IPS DF 6.9 (cell line): ENCODE measurements at regions not wholly inside any gene's neighbourhood (a gene's known extent, or its start where the extent isn't known, plus 50 kb on each side); places are given as distances from the start of the nearest gene placed in this dataset.

Experiments
- DNase-seq: peaks from one replicate; pipeline ENCODE4 v3.0.0-alpha.2; 2013; ENCODE audit warnings: low read depth, low spot score
- H3K27ac ChIP-seq: one replicate; pipeline ENCODE4 v1.5.1; 2013; ENCODE audit warnings: low read length, control low read depth
- H3K27me3 ChIP-seq: 2 replicates; pipeline ENCODE4 v1.6.1; 2013; ENCODE audit warnings: mild to moderate bottlenecking, low read length; ENCODE audit not compliant: control insufficient read depth, insufficient read depth
- H3K36me3 ChIP-seq: 2 replicates; pipeline ENCODE4 v1.6.1; 2013; ENCODE audit warnings: low read length; ENCODE audit not compliant: control insufficient read depth, insufficient read depth
- H3K4me1 ChIP-seq: 2 replicates; pipeline ENCODE4 v1.6.1; 2013; ENCODE audit warnings: low read length; ENCODE audit not compliant: control insufficient read depth, insufficient read depth
- H3K4me3 ChIP-seq: 2 replicates; pipeline ENCODE4 v1.5.1; 2013; ENCODE audit warnings: mild to moderate bottlenecking, low read length
- H3K9me3 ChIP-seq: 2 replicates; pipeline ENCODE4 v1.6.1; 2013; ENCODE audit warnings: low read length, inconsistent platforms; ENCODE audit not compliant: control insufficient read depth, insufficient read depth
- WGBS: extraction: QIAGEN DNeasy Blood & Tissue Kit; methylation state at CpG from one replicate; pipeline ENCODE4 v1.1.7; 2013; ENCODE audit warnings: mixed read lengths, missing lambda C conversion rate; ENCODE audit not compliant: insufficient read length, insufficient coverage; 5-methylcytosine and 5-hydroxymethylcytosine counted together

DNA sequence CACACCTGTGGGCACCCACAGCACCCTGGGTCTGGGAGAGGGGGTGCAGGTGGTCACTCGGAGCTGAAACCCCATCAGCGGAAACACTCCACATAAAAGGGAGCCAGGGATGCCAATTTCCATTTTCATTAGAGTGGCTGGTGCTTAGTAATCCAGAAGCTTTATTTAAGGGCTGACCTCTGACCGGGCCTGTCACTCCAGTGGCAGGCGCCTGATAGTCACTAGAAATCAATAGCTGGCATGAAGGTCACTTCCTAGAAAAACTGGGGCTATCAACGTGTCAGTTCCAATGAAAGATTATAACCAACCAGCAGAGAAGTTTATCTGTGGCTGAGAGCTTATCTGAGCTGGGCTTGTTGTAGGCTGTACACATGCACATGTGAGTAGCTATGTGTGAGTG, 333.7 kb upstream of the SKOR2 start:
- 0 out of 2 replicates have a peak, but pooled peaks cover 1% of the 10 kb centered on the region for H3K4me1 ChIP-seq
- H3K4me3 ChIP-seq, result no peak overlapping the region
- H3K27me3 ChIP-seq, result no peaks in the 10 kb centered on the region; the same call in 1 of the 2 replicates
- no peaks in the 10 kb centered on the region for H3K9me3 ChIP-seq
- DNase-seq, result no peak
- H3K27ac ChIP-seq, result no peak overlapping the region
- no peaks in the 10 kb centered on the region for H3K36me3 ChIP-seq
- WGBS, result no CpG with 5 or more reads among the region's 5 CpGs

- no peaks in the 10 kb centered on the region; the same call in 1 of the 2 replicates for H3K27me3 ChIP-seq
- no CpG with 5 or more reads among the region's 3 CpGs for WGBS
- no peak overlapping the region for H3K4me3 ChIP-seq
- no peak overlapping the region for H3K27ac ChIP-seq
- no peaks in the 10 kb centered on the region for H3K9me3 ChIP-seq
- peaks cover 1% of the 10 kb centered on the region; the same call in 1 of the 2 replicates for H3K4me1 ChIP-seq
- DNase-seq, result no peak
- no peaks in the 10 kb centered on the region for H3K36me3 ChIP-seq
Observed at GRCh38 chr18:47582093-47582492, 330.6 kb upstream of the SKOR2 start.

- no peak for DNase-seq
- no peaks in the 10 kb centered on the region for H3K36me3 ChIP-seq
- no peak overlapping the region for H3K27ac ChIP-seq
- no peaks in the 10 kb centered on the region for H3K27me3 ChIP-seq
- no peaks in the 10 kb centered on the region; the same call in 1 of the 2 replicates for H3K4me1 ChIP-seq
- no peaks in the 10 kb centered on the region for H3K9me3 ChIP-seq
- no peak overlapping the region for H3K4me3 ChIP-seq
- no CpG with 5 or more reads among the region's 7 CpGs for WGBS
Observed at GRCh38 chr18:47577520-47577919, 326.1 kb upstream of the SKOR2 start.

- no peak overlapping the region for H3K27ac ChIP-seq
- no peaks in the 10 kb centered on the region for H3K9me3 ChIP-seq
- H3K4me3 ChIP-seq, result no peak overlapping the region
- no CpG with 5 or more reads among the region's 6 CpGs for WGBS
- no peak for DNase-seq
- H3K27me3 ChIP-seq, result no peaks in the 10 kb centered on the region
- no peaks in the 10 kb centered on the region for H3K36me3 ChIP-seq
- no peaks in the 10 kb centered on the region; the same call in 1 of the 2 replicates for H3K4me1 ChIP-seq
Observed at GRCh38 chr18:47574966-47575365, 323.5 kb upstream of the SKOR2 start.

DNA sequence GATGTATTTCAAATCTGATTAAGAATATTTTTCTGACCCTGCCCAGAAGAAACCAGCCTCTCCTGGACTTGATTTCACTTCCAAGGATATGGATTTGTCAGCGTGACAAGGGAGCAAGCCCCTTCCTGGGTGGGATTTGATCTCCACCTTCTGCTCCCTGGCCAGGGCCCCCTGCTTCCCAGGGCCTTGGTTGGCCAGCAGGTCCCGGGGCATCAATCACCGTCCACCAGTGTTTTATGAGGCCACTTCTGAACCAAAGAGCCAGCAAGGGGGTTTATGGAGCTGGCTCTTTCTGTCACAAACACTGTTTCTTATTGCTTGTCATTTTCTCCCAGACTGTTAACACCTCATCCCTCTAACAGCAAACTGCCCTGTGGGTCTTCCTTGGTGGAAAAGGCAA, 320.5 kb upstream of the SKOR2 start:
- Histone ChIP-seq H3K4me1 (no peaks in the 10 kb centered on the region), H3K9me3 (no peaks in the 10 kb centered on the region), H3K36me3 (no peaks in the 10 kb centered on the region), H3K4me3 (no peak overlapping the region), H3K27ac (no peak overlapping the region), H3K27me3 (no peaks in the 10 kb centered on the region)
- no CpG with 5 or more reads among the region's 3 CpGs for WGBS
- DNase-seq, result no peak

GRCh38 chr18:47566809-47567208, 315.3 kb upstream of the SKOR2 start:
- H3K4me3 ChIP-seq, result no peak overlapping the region
- H3K27me3 ChIP-seq, result no peaks in the 10 kb centered on the region
- no CpG with 5 or more reads among the region's 1 CpG for WGBS
- H3K4me1 ChIP-seq, result peaks cover under 1% of the 10 kb centered on the region; the same call in 1 of the 2 replicates
- no peak for DNase-seq
- H3K36me3 ChIP-seq, result no peaks in the 10 kb centered on the region
- no peak overlapping the region for H3K27ac ChIP-seq
- H3K9me3 ChIP-seq, result no peaks in the 10 kb centered on the region

GRCh38 chr18:47560723-47561715, 309.6 kb upstream of the SKOR2 start:
- H3K4me1 ChIP-seq, result peaks cover 14% of the 10 kb centered on the region
- no peak overlapping the region for H3K27ac ChIP-seq
- no peak overlapping the region for H3K4me3 ChIP-seq
- peak; percentile 67 for DNase-seq
- H3K9me3 ChIP-seq, result no peaks in the 10 kb centered on the region
- no peaks in the 10 kb centered on the region for H3K36me3 ChIP-seq
- no CpG with 5 or more reads among the region's 17 CpGs for WGBS
- H3K27me3 ChIP-seq, result no peaks in the 10 kb centered on the region

DNA sequence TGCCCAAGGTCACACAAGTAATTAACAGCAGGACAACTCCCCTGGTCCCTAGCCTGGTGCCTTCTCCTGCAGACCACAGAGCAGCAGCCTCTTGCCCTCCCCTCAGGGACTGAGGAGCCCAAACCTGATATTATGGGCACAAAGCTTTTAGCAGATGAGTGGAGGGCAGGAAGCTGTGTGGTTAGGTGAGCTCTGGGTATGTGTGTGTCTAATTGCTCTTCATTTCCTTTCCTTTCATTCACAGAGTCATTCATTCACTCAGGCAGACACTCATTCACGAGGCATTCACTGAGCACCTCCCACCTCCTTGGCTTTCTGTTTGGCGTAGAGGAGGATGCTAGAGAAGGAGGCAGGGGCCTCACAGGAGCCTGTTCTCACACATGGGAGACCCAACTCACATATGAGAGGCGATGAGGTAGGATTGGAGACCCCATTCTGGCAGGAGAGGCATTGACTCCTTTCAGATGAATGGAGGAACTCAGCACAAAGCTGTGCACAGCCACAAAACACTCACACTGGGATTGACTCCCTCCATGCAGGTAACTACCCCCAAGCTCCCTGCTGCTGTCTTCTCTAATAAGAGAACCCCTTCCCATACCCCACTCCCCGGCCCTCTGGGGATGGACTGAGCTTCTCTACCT, 306.8 kb upstream of the SKOR2 start:
- no peak for DNase-seq
- no peak overlapping the region for H3K4me3 ChIP-seq

DNA sequence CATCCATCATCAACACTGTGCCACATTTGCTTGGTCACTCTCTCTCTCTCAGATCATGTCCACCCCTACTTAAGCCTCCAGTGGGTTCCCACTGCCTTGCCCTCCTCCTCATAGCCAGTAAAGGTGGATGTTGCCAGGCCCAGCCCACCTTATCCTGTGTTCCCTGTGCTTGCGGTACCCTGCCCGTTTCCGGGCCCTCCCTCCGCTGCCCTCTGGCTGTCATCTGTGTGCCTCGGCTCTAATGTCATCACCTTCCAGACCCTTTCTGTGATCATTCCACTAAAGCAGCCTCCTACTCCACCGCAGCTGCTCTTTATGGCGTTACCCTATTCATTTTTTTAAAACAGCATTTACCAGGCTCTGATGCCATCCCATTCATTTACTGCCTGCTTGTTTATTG, 305.7 kb upstream of the SKOR2 start:
- H3K36me3 ChIP-seq, result no peaks in the 10 kb centered on the region
- no peak overlapping the region for H3K4me3 ChIP-seq
- DNase-seq, result no peak
- peaks cover 14% of the 10 kb centered on the region for H3K4me1 ChIP-seq
- no peaks in the 10 kb centered on the region for H3K9me3 ChIP-seq
- no peaks in the 10 kb centered on the region for H3K27me3 ChIP-seq
- H3K27ac ChIP-seq, result no peak overlapping the region
- WGBS, result no CpG with 5 or more reads among the region's 7 CpGs

More for the DNA sequence above, 306.8 kb upstream of the SKOR2 start:
- no peaks in the 10 kb centered on the region for H3K9me3 ChIP-seq
- peaks cover 14% of the 10 kb centered on the region for H3K4me1 ChIP-seq
- WGBS, result no CpG with 5 or more reads among the region's 4 CpGs
- H3K27ac ChIP-seq, result no peak overlapping the region
- H3K27me3 ChIP-seq, result no peaks in the 10 kb centered on the region
- no peaks in the 10 kb centered on the region for H3K36me3 ChIP-seq

GRCh38 chr18:47552783-47553182, 301.3 kb upstream of the SKOR2 start:
- no CpG with 5 or more reads among the region's 3 CpGs for WGBS
- Histone ChIP-seq H3K27ac (no peak overlapping the region), H3K4me3 (no peak overlapping the region), H3K4me1 (no peaks in the 10 kb centered on the region), H3K9me3 (no peaks in the 10 kb centered on the region), H3K27me3 (no peaks in the 10 kb centered on the region; the same call in 1 of the 2 replicates), H3K36me3 (no peaks in the 10 kb centered on the region)
- DNase-seq, result no peak
